ENCODE measurements at regions not wholly inside any gene's neighbourhood (a gene's known extent, or its start where the extent isn't known, plus 50 kb on each side); places are given as distances from the start of the nearest gene placed in this dataset.
"Not testable (repeated sequence)": the region's sequence is repeated elsewhere in the genome, so short reads cannot be mapped to it uniquely, and the experiment has no call there.

GRCh38 chr7:81154565-81154964 lies 235.7 kb upstream of the SEMA3C start:
- Histone ChIP-seq H3K4me3 (replicated peaks in 1 of 3; ENCODE audit: insufficient read depth in 1 of 3, low read depth in 1 of 3, low read length in 3 of 3) (no peak overlapping the region), H3K36me3 (ENCODE audit: control insufficient read depth in 2 of 2, extremely low read depth in 1 of 2, insufficient read depth in 2 of 2, low read length in 2 of 2) (no peaks in the 10 kb centered on the region), H3K9me3 (replicated peaks; ENCODE audit: control insufficient read depth, insufficient read depth, low read length) (no peaks in the 10 kb centered on the region), H3K4me1 (ENCODE audit: control insufficient read depth, extremely low read depth, insufficient read depth, low read length) (no peaks in the 10 kb centered on the region), H3K27me3 (ENCODE audit: control insufficient read depth in 2 of 2, insufficient read depth in 2 of 2, low read length in 2 of 2) (peaks cover 0 to 4% of the 10 kb centered on the region in 2 experiments), H2AFZ (ENCODE audit: low read depth, low read length) (no peak overlapping the region), H3K79me2 (ENCODE audit: control insufficient read depth, insufficient read depth, low read length) (no peaks in the 10 kb centered on the region), H4K20me1 (replicated peaks; ENCODE audit: control insufficient read depth, extremely low read depth, insufficient read depth, low read length) (no peaks in the 10 kb centered on the region), H3K27ac (ENCODE audit: insufficient read depth, low read depth, low read length) (no peak overlapping the region), H3K9ac (replicated peaks; ENCODE audit: extremely low read depth, insufficient read depth, low read length) (no peak overlapping the region), H3K9me1 (replicated peaks; ENCODE audit: control insufficient read depth, extremely low read depth, insufficient read depth, low read length) (no peaks in the 10 kb centered on the region), H3K4me2 (ENCODE audit: insufficient read depth, low read length) (no peak overlapping the region)
- CTCF ChIA-PET = no interaction called here
- FAIRE-seq (no peak), DNase-seq (ENCODE audit: low read depth, low spot score) (no peak)
- TF ChIP-seq MAX (IDR thresholded peaks at IDR 0.05; ENCODE audit: insufficient read depth, insufficient read length) = no peak
- TF ChIP-seq GATA2 (IDR thresholded peaks at IDR 0.05; ENCODE audit: insufficient read depth, insufficient read length, low read depth, low read length) = no peak
- TF ChIP-seq JUN (IDR thresholded peaks at IDR 0.05; ENCODE audit: borderline replicate concordance, insufficient read depth, insufficient read length, low read depth) = no peak
- TF ChIP-seq FOS (IDR thresholded peaks at IDR 0.05; ENCODE audit: borderline replicate concordance, insufficient read depth, low read length) = no peak
- TF ChIP-seq MYC (IDR thresholded peaks at IDR 0.05; ENCODE audit: low read depth, low read length) = no peak
- TF ChIP-seq POLR2AphosphoS5 (IDR thresholded peaks at IDR 0.05; ENCODE audit: insufficient read depth, low read depth, low read length) = no peak
- TF ChIP-seq POLR2A (IDR thresholded peaks at IDR 0.05; ENCODE audit: low read depth, low read length) = no peak
- no peak for TF ChIP-seq CTCF (IDR thresholded peaks at IDR 0.05; ENCODE audit: extremely low read depth in 1 of 2, insufficient read depth in 1 of 2, low read depth in 1 of 2, low read length in 2 of 2)
- no peak for TF ChIP-seq EZH2 (IDR thresholded peaks at IDR 0.05; ENCODE audit: borderline replicate concordance, low read depth, low read length, severe bottlenecking)
- no TSS peak for BruUV-seq (replicated peaks)
- POLR2A ChIA-PET = no interaction called here
- dilution Hi-C loops (cut with MboI; ENCODE audit: extremely low pct_ligation_motif_present, low sequenced_read_pairs) = no loop called here
- intact Hi-C loops (cut with micrococcal nuclease) = no loop called here

GRCh38 chr7:81152925-81153324 lies 234.1 kb upstream of the SEMA3C start:
- H4K20me1 ChIP-seq (replicated peaks; ENCODE audit: control insufficient read depth, extremely low read depth, insufficient read depth, low read length); H3K27ac ChIP-seq (ENCODE audit: insufficient read depth, low read depth, low read length); FAIRE-seq; H3K9me3 ChIP-seq (replicated peaks; ENCODE audit: control insufficient read depth, insufficient read depth, low read length); H3K9ac ChIP-seq (replicated peaks; ENCODE audit: extremely low read depth, insufficient read depth, low read length); intact Hi-C loops (cut with micrococcal nuclease); H3K4me1 ChIP-seq (ENCODE audit: control insufficient read depth, extremely low read depth, insufficient read depth, low read length); H3K27me3 ChIP-seq (ENCODE audit: control insufficient read depth in 2 of 2, insufficient read depth in 2 of 2, low read length in 2 of 2); H3K4me2 ChIP-seq (ENCODE audit: insufficient read depth, low read length); dilution Hi-C loops (cut with MboI; ENCODE audit: extremely low pct_ligation_motif_present, low sequenced_read_pairs); H3K4me3 ChIP-seq (replicated peaks in 1 of 3; ENCODE audit: insufficient read depth in 1 of 3, low read depth in 1 of 3, low read length in 3 of 3); DNase-seq (ENCODE audit: low read depth, low spot score); H3K79me2 ChIP-seq (ENCODE audit: control insufficient read depth, insufficient read depth, low read length); H3K36me3 ChIP-seq (ENCODE audit: control insufficient read depth in 2 of 2, extremely low read depth in 1 of 2, insufficient read depth in 2 of 2, low read length in 2 of 2); H2AFZ ChIP-seq (ENCODE audit: low read depth, low read length); H3K9me1 ChIP-seq (replicated peaks; ENCODE audit: control insufficient read depth, extremely low read depth, insufficient read depth, low read length); POLR2A ChIA-PET; CTCF ChIA-PET; BruUV-seq (replicated peaks): not testable (repeated sequence)
